HG03342 (cell line): ENCODE measurements at regions not wholly inside any gene's neighbourhood (a gene's known extent, or its start where the extent isn't known, plus 50 kb on each side); places are given as distances from the start of the nearest gene placed in this dataset.

ENCODE experiments used
- ATAC-seq: cut with Tn5 transposase; IDR thresholded peaks from one replicate; pipeline ENCODE4 v1.9.1; 2021; ENCODE audit warnings: mild to moderate bottlenecking, moderate library complexity; ENCODE audit not compliant: unreplicated experiment

- ATAC-seq, result no peak
Measured at GRCh38 chr5:56561455-56561854, 253.9 kb upstream of the MAP3K1 start.

- ATAC-seq, result no peak
Measured at GRCh38 chr5:56558131-56558745, 257.1 kb upstream of the MAP3K1 start.

- ATAC-seq, result no peak
Measured at GRCh38 chr5:56557198-56557597, 258.2 kb upstream of the MAP3K1 start.

- no peak for ATAC-seq
Measured at GRCh38 chr5:56552612-56553268, 262.6 kb upstream of the MAP3K1 start.

- ATAC-seq, result no peak
Measured at GRCh38 chr5:56550227-56550626, 265.1 kb upstream of the MAP3K1 start.

- ATAC-seq, result no peak
Measured at GRCh38 chr5:56549096-56549886, 266.1 kb upstream of the MAP3K1 start.

- no peak for ATAC-seq
Measured at GRCh38 chr5:56545016-56545415, 270.3 kb upstream of the MAP3K1 start.

GRCh38 chr5:56543441-56544388 is 271.6 kb upstream of the MAP3K1 start:
- no peak for ATAC-seq

GRCh38 chr5:56540266-56540665 is 275.1 kb upstream of the MAP3K1 start:
- no peak for ATAC-seq

- ATAC-seq, result no peak
Measured at GRCh38 chr5:56538580-56538979, 276.8 kb upstream of the MAP3K1 start.

- no peak for ATAC-seq
Measured at GRCh38 chr5:56535347-56535746, 280.0 kb upstream of the MAP3K1 start.

- no peak for ATAC-seq
Measured at GRCh38 chr5:56534102-56534829, 281.1 kb upstream of the MAP3K1 start.

- ATAC-seq, result no peak
Measured at GRCh38 chr5:56532466-56532865, 282.9 kb upstream of the MAP3K1 start.

GRCh38 chr5:56530626-56531138 is 284.7 kb upstream of the MAP3K1 start:
- no peak for ATAC-seq

GRCh38 chr5:56529666-56530430 is 285.5 kb upstream of the MAP3K1 start:
- ATAC-seq, result no peak

- ATAC-seq, result no peak
Measured at GRCh38 chr5:56527174-56527573, 288.2 kb upstream of the MAP3K1 start.

- ATAC-seq, result no peak
Measured at GRCh38 chr5:56525113-56525512, 290.2 kb upstream of the MAP3K1 start.

GRCh38 chr5:56523790-56524575 is 290.9 kb upstream of the ANKRD55 start:
- no peak for ATAC-seq

GRCh38 chr5:56522960-56523359 is 289.8 kb upstream of the ANKRD55 start:
- ATAC-seq, result no peak
